GM23248 (cell line): ENCODE measurements at regions not wholly inside any gene's neighbourhood (a gene's known extent, or its start where the extent isn't known, plus 50 kb on each side); places are given as distances from the start of the nearest gene placed in this dataset.

ENCODE experiments used
- EZH2 ChIP-seq: fragments of 200-600 bp; sonication (generic); IDR thresholded peaks from 2 replicates; pipeline ENCODE4 v1.6.1; 2018; ENCODE audit warnings: antibody characterized with exemption, mild to moderate bottlenecking; ENCODE audit not compliant: insufficient read depth, poor library complexity, severe bottlenecking
- EZH2phosphoT487 ChIP-seq: fragments of 200-600 bp; sonication (generic); IDR thresholded peaks from 2 replicates; pipeline ENCODE4 v1.6.1; 2018; ENCODE audit warnings: antibody characterized with exemption, moderate library complexity, mild to moderate bottlenecking, low read depth; ENCODE audit not compliant: insufficient read depth

DNA sequence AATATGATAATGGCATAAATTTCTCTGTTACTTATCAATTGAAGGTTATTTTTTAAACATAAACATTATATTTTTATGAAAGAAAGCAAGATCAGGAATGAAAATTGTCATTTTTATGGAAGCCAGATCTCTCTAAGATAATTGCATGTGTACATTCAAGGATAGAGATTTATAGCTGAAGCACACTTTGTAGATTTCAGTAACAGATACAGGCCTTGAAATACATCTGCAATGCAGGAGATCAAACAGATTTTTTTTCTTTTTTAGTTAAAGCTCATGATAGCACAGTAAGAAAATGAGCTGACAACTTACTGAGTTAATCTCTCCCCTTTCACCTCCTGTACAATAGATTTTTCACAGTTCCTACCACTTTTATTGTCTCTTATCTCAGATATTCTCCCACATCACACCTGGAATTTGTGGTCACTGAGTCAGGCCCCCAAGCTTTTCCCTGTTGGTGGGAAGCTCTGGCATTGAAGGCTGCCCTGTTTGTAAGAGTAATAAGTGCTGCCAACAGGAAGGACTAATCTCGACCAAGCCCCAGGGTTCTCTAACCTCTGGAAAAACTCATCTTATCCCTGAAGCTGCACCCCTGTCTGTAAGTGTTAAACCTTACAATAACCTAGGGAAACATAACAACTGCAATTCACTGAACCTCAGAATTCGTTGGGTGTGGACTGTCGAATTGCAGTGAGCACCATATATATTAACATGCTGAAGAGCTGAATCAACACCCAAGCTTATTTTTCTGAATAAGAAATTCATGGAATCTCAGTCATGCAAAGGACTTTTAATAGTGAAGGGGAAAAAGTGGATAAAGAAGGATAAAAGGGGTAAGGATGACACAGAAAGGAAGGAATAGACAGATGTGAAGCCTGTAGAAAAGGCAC lies 599.0 kb downstream of the LMO4 start:
- no peak for TF ChIP-seq EZH2phosphoT487
- no peak for TF ChIP-seq EZH2
